ENCODE measurements at regions not wholly inside any gene's neighbourhood (a gene's known extent, or its start where the extent isn't known, plus 50 kb on each side); places are given as distances from the start of the nearest gene placed in this dataset.

GRCh38 chr6:98717322-98717877 lies 117.0 kb upstream of the POU3F2 start:
- Histone ChIP-seq H3K9me3 (ENCODE audit: control insufficient read depth, insufficient read depth, low read length) (no peaks in the 10 kb centered on the region), H3K4me3 (ENCODE audit: low read length) (no peak overlapping the region), H3K36me3 (ENCODE audit: control insufficient read depth, insufficient read depth, low read length) (no peaks in the 10 kb centered on the region), H3K27ac (ENCODE audit: low read length) (no peak overlapping the region), H3K4me1 (ENCODE audit: control insufficient read depth, insufficient read depth, low read length) (no peaks in the 10 kb centered on the region), H3K27me3 (ENCODE audit: control insufficient read depth, insufficient read depth, low read length) (no peaks in the 10 kb centered on the region)
- TF ChIP-seq CTCF (IDR thresholded peaks at IDR 0.05), result no peak
- Mint-ChIP-seq H3K9me3 (peaks cover 5% of the 10 kb centered on the region in 2 donors), H3K27ac (no peak overlapping the region), H3K4me3 (no peak overlapping the region), H3K36me3 (no peaks in the 10 kb centered on the region), H3K4me1 (no peaks in the 10 kb centered on the region), H3K27me3 (ENCODE audit: low read depth in 2 of 2) (peaks cover 0 to 3% of the 10 kb centered on the region in 2 donors)
- ATAC-seq (no peak), DNase-seq (no peak)
- 29% methylated on average over 5 of the region's 6 CpGs for WGBS (ENCODE audit: insufficient coverage)
- intact Hi-C loops (cut with micrococcal nuclease), result no loop called here

- H3K27me3 ChIP-seq (ENCODE audit: control insufficient read depth, insufficient read depth, low read length), result no peaks in the 10 kb centered on the region
- H3K36me3 ChIP-seq (ENCODE audit: control insufficient read depth, insufficient read depth, low read length), result no peaks in the 10 kb centered on the region
- intact Hi-C loops (cut with micrococcal nuclease), result no loop called here
- TF ChIP-seq CTCF (IDR thresholded peaks at IDR 0.05), result no peak
- WGBS (ENCODE audit: insufficient coverage), result 92% methylated on average over 2 of the region's 2 CpGs
- Mint-ChIP-seq H3K27ac (no peak overlapping the region), H3K36me3 (no peaks in the 10 kb centered on the region), H3K27me3 (ENCODE audit: low read depth in 2 of 2) (peaks cover 0 to 3% of the 10 kb centered on the region in 2 donors), H3K4me1 (no peaks in the 10 kb centered on the region), H3K4me3 (no peak overlapping the region), H3K9me3 (peaks cover 3 to 5% of the 10 kb centered on the region in 2 donors)
- no peak overlapping the region for H3K27ac ChIP-seq (ENCODE audit: low read length)
- no peak overlapping the region for H3K4me3 ChIP-seq (ENCODE audit: low read length)
- DNase-seq (no peak), ATAC-seq (no peak)
- no peaks in the 10 kb centered on the region for H3K9me3 ChIP-seq (ENCODE audit: control insufficient read depth, insufficient read depth, low read length)
- H3K4me1 ChIP-seq (ENCODE audit: control insufficient read depth, insufficient read depth, low read length), result no peaks in the 10 kb centered on the region
These were observed 116.4 kb upstream of the POU3F2 start for GRCh38 chr6:98717988-98718387.

- H3K36me3 ChIP-seq (ENCODE audit: control insufficient read depth, insufficient read depth, low read length), result no peaks in the 10 kb centered on the region
- no peaks in the 10 kb centered on the region for H3K27me3 ChIP-seq (ENCODE audit: control insufficient read depth, insufficient read depth, low read length)
- ATAC-seq, result no peak
- H3K27ac Mint-ChIP-seq, result no peak overlapping the region
- peaks cover 6 to 9% of the 10 kb centered on the region in 2 donors for H3K9me3 Mint-ChIP-seq
- H3K27ac ChIP-seq (ENCODE audit: low read length), result no peak overlapping the region
- H3K4me3 ChIP-seq (ENCODE audit: low read length), result no peak overlapping the region
- H3K4me3 Mint-ChIP-seq, result no peak overlapping the region
- H3K4me1 Mint-ChIP-seq, result no peaks in the 10 kb centered on the region
- DNase-seq, result no peak
- H3K4me1 ChIP-seq (ENCODE audit: control insufficient read depth, insufficient read depth, low read length), result no peaks in the 10 kb centered on the region
- no peaks in the 10 kb centered on the region for H3K9me3 ChIP-seq (ENCODE audit: control insufficient read depth, insufficient read depth, low read length)
- H3K27me3 Mint-ChIP-seq (ENCODE audit: low read depth in 2 of 2), result no peaks in the 10 kb centered on the region
- intact Hi-C loops (cut with micrococcal nuclease), result no loop called here
- no peak for TF ChIP-seq CTCF (IDR thresholded peaks at IDR 0.05)
- H3K36me3 Mint-ChIP-seq, result no peaks in the 10 kb centered on the region
These were observed 109.8 kb upstream of the POU3F2 start for GRCh38 chr6:98724537-98724936.

- Mint-ChIP-seq H3K4me1 (no peaks in the 10 kb centered on the region), H3K4me3 (no peak overlapping the region), H3K27ac (no peak overlapping the region), H3K9me3 (peaks cover 3 to 8% of the 10 kb centered on the region in 2 donors), H3K36me3 (no peaks in the 10 kb centered on the region), H3K27me3 (ENCODE audit: low read depth in 2 of 2) (no peaks in the 10 kb centered on the region)
- TF ChIP-seq CTCF (IDR thresholded peaks at IDR 0.05), result no peak
- WGBS (ENCODE audit: insufficient coverage), result 36% methylated on average over 1 of the region's 1 CpG
- intact Hi-C loops (cut with micrococcal nuclease), result no loop called here
- ATAC-seq, result no peak
- H3K27ac ChIP-seq (ENCODE audit: low read length), result no peak overlapping the region
- H3K9me3 ChIP-seq (ENCODE audit: control insufficient read depth, insufficient read depth, low read length), result no peaks in the 10 kb centered on the region
- no peaks in the 10 kb centered on the region for H3K36me3 ChIP-seq (ENCODE audit: control insufficient read depth, insufficient read depth, low read length)
- no peak overlapping the region for H3K4me3 ChIP-seq (ENCODE audit: low read length)
- no peaks in the 10 kb centered on the region for H3K4me1 ChIP-seq (ENCODE audit: control insufficient read depth, insufficient read depth, low read length)
- DNase-seq, result no peak
- H3K27me3 ChIP-seq (ENCODE audit: control insufficient read depth, insufficient read depth, low read length), result no peaks in the 10 kb centered on the region
These were observed 87.1 kb upstream of the POU3F2 start for GRCh38 chr6:98747273-98747672.

Data from natural killer cell (primary cell).